Muscle of arm (tissue), 1 donor: ENCODE measurements at regions not wholly inside any gene's neighbourhood (a gene's known extent, or its start where the extent isn't known, plus 50 kb on each side); places are given as distances from the start of the nearest gene placed in this dataset.
A peak's percentile ranks its signal among the peaks of the same experiment; 100 is the strongest.

Experiments
- DNase-seq: peaks from one replicate; pipeline ENCODE4 v3.0.0-alpha.2; 2013

DNA sequence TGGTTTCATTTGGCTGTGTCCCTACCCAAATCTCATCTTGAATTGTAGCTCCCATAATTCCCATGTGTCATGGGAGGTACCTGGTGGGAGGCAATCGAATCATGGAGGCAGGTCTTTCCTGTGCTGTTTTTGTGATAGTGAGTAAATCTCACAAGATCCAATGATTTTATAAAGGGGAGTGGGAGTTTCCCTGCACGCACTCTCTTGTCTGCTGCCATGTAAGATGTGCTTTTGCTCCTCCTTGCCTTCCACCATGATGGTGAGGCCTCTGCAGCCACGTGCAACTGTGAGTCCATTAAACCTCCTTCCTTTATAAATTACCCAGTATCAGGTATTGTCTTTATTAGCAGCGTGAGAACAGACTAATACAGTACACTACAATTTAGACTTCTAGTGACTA is 67.5 kb upstream of the LINC01488 start:
- DNase-seq = no peak

DNA sequence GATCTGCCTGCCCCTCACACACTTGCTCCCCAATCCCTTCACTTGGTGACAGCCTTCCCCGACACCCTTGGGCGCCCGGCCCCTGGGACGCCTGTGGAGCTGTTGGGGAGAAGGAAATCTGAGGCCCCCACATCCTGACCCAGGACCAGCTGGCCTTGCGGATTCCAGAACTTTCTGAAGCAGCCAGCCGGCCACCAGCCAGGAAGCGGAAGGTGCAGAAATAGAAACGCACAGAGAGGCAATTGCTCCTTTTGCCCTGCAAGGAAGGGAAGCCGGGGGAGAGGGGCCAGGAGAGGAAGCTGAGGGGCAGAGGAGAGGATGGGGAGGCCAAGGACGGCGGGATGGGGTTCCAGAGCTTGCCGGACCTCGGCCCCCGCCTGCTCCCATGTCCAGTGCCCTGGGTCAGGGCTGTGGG is 66.7 kb upstream of the LINC01488 start:
- no peak for DNase-seq

DNA sequence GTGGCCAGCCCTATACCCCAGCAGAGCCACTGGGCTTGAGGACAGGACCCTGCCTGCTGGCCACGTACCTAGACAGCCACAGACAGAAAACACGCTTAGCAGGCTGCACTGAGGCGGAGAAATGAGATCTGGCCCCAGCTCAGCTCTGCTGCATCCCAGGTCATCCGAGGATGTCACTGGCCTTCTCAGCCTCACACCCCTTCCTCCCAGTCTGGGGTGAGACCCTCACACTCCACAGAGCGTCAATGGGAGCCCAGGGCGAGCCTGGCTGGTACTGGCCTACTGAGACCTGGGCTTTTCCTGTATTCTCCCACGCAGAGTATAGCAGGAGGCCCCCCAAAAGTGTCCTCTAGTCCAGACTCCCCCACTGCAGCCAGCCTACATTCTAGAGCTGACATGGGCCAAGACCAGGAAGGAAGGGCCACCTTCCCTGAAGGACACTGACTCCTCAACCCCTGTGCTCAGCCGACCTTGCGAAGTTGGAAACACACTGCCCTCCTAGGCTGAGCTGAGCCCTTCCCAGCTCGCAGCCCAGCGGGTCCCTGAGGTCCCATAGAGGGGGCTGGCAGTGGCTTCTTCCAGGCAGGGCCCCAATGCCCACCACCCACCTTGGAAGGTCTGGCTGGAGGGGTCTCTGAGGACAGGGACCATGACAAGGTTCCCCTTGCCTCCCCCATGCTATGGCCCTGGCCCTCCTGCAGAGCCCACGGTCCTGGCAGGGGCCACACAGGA is 65.9 kb upstream of the LINC01488 start:
- DNase-seq = no peak

DNA sequence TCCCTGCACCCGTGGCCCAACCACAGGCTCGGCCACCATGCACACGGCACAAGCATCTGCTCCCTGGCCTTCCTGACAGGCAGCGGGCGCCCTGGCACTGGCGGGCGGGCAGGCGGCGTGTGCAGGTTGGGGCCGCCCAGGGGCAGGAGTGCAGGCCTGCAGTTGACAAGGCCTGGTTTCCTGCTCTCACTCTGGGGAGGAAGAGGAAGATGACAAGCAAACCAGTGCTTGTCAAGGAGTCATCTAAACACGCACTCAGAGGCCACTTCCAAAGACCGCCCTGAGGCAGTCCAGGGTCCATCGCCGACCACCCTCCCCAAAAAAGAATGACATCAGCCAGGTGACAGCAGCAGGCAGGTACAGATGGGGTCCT is 65.3 kb upstream of the LINC01488 start:
- DNase-seq = no peak

DNA sequence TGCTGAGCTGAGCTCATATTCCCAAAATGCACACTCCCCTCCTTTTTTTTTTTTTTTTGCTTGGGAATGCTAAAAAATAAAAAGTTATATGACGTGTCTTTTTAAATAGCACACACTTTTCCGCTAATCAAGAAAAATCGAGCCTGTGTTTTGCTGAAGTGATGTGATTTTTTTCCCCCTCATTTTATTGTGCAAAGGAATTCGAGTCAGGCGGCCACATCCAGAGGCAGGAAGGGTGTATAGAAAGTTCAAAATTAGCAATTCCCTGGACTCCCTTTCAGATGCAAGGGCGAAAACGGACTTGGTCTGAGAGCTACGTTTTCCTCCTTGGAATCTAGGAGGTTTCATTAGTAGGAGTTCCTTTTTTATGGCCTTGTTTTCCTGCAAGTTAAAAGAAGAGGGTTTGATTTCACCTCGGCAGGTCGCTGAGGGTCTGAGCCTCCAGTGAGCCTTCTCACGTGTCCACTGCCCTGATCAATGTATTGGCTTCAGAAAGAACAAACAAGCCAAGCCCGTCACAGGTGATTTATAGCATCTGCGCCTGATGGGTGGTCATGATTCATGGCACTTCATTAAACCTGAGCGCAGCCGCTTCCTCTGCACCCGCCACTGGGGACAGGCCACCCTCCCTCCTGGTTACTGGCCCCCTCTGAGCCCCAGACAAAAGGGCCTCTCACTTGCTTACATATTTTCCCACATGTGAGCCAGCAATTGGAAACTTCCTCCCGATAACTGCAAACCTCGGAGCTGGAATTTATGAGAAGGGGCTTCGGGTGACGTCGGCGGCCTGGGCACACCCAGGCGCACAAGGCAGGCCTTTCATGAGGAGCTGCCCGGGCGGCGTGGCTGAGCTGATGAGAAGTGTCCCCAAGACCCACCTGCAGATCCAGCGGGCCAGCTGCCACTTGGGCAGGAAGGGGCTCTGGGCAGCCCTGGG is 64.4 kb upstream of the LINC01488 start:
- DNase-seq = peak; percentile 33

DNA sequence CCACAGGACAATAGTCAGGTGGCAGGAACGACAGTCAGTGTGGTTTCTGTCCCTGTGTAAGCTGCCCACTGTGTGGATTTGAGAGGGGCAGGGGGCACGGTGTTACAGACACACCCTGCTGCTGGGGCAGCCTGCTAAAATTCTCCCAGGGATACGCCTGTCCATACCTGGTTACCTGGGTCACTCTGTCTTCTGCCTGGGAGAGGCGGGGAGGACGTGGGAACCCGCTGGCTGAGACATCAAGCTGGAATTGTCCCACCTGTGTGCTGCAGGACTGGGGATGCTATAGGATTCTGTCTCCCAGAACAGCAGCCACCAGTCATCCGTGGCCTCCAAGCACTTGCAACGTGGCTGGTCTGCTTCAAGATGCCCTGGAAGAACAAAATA is 63.8 kb upstream of the LINC01488 start:
- no peak for DNase-seq

DNA sequence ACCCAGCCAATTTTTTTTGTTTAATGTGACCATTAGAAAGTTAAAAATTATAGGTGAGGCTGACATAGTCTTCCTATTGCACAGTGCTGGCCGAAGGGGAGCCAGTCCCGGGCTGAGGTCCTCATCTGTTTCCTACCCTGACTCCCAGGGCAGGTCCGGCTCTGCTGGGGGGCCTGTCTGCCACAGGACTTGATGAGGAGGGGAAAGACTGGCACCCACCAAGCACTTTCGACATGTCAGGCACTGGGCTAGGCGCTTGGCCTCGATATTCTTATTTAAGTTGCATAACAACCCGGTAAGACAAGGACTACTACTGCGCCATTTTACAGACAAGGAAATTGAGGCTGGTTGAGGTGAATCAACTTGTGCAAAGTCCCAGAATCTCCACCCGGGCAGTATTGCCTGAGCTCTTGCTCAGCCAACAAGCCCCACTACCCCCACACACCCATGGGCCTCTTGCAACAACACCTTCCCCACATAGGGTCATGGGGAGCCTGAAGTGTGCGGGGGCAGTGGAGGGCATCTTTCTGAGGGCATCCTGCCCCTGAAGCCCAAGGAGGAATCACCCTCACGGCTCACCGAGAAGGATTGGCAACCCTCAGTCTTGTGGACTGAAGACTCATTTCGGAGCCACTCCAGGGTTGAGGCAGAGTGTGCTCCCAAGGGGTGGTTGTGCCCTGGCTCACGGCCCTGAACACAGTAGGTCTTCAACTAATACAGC is 62.7 kb upstream of the LINC01488 start:
- no peak for DNase-seq

DNA sequence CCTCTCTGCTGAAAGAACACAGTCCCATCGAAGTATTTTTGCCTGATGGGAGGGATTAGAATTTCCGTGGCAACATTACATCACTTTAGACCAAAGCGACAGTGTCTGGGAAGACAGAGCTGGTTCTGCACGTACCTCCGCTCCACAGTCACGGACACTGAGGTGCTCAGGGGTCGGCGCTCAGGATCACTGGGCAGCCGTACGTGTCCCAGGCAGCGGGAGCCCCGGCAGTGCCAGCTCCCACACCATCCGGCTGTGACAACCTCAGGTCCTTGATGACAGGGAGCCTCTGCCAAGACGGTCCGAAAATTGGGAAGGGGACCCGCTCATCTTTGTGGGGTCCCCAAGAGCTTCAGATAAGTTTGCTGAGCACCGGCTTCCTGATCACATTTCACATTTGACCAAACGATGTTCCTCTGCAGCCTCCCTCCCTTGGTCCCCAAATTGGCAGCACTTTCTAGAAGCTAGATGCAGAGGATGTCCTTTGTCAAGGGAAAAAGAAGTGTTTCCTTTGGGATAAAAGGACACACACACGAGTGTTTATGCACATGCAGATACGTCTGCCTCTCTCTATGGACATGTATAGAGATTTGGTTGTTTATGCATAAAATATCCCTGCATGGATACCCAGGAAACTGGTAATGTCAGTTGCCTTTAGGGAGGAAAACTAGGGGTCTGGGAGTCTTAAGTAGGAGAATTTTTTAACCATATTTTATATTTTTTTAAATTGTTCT is 61.6 kb upstream of the LINC01488 start:
- no peak for DNase-seq

DNA sequence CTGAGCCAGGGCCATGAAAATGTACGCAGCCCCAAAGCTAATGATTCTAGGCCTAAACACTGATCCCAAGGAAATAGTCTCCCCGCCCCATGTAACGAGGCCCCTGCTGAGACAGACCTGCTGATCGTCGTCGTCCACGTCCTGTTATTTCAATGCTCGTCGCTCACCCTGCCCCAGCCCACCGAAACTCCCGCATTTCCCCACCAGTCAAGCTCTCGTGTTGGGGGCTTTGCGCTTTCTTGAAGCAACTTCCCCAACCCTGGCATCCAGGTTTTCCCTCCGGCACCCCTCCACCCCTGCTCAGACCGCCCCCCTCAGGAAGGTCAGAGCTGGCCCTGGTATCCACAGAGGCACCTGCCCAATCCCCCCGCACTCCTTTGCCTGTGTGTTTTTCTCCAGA is 58.8 kb upstream of the LINC01488 start:
- DNase-seq = no peak

DNA sequence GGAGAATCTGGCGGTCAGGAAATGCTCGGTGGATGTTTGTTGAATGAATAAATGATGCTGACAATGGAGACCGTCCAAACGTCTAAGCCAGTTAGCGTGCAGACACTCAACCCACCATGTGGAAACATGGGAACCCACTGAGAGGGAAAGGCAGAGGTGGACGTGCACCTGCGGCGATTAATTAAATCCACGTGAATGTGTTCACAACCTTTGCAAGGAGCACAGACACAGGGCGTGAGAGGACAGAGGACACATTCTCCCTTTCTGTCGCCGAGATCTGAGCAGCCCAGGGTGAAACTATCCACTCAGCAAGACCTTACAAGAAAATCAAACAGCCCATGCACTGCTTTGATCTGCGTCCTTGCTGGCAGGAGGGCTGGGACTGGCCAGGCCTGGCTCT is 58.3 kb upstream of the LINC01488 start:
- DNase-seq = no peak

DNA sequence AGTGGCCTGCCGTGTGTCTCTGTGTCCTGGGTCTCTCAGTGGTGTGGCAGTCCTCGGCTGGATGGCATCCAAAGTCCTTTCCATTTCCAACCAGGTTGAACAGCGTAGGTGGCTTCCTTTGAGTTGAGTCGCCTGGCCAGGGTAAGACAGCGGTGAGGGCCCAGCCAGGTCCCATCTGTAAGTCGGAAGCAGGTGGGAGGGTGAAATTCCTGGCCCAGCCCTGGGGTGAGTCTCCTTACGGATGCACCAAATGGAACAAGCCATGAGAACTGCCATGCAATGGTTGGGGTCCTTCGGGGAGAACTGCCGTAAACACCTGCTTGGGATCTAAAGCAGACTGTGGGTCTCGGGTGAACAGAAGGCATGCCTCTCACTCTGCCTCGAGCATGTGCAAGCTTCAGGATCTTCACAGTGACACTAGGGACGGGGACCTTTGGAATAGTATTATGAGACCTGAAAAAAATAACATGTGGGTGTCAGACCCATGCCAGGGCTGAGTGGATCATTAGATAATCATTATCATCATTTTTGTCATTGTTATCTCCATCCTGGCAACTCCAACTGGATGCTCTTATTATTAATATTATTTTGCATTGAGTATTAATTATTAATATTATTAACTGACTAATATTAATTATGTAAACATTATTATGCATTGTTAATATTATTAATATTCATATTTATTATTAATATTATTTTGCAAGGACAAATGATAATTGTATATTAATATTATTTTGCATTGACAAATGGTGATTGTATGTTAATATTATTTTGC is 57.7 kb upstream of the LINC01488 start:
- no peak for DNase-seq

DNA sequence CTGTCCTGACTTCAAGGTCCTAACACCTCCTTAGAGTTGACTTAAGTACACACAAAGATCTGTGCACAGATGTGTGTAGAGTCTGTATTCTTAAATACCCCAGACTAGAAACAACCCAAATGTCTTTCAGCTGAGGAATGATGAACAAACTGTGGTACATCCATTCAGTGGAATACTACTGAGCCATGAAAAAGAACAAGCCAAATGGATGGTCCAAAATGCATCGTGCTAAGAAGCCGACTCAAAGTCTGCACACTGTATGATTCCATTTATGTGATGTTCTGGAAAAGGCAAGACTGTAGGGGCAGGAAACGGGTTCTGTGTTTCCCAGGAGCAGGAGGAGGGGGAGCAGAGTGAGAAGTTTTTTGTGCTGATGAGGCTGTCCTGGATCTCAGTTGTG is 56.7 kb upstream of the LINC01488 start:
- DNase-seq = no peak

DNA sequence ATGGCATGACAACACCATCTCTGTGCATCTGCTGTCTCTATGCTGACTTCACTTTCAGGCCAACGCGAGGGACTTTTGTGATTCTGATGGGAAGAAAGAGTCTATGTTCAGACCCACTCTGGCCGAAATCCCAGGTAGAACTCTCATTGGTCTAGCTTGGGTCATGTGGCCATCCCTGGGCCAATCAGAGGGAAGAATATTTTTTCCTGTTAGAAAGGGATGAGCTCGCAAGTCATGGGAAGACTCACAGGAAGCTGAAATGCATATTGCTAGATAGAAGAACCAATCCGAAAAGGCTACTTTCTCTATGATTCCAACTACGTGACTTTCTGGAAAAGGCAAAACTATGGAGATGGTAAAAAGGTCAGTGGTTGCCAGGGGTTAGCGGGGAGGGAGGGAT is 56.0 kb upstream of the LINC01488 start:
- DNase-seq = no peak

DNA sequence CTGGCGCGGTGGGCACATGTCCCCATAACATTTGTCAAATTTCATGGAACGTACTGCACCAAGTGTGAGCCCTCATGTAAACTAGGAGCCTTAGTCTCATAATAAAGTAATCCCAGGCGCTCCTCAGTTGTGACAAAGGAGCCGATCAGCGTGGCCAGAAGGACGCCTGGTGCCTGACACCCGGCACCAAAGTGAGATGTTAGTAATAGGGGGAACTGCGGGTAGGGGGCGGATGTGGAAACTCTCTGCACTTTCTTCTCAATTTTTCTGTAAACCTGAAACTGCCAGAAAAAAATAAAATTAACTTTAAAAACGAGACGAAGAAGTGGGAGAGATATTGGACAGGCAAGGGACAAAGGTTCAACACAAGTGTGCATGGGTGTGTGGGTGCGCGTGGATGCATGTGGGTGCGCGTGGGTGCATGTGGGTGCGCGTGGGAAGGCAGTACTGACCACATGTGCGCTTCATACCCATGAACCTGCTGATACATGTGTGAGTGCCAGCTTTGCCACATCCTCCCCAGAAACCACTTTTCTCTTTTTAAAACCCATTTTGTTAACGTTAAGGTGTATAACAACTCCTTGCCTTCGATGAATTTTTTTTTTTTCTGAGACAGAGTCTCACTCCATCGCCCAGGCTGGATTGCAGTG is 55.4 kb upstream of the LINC01488 start:
- DNase-seq = no peak

DNA sequence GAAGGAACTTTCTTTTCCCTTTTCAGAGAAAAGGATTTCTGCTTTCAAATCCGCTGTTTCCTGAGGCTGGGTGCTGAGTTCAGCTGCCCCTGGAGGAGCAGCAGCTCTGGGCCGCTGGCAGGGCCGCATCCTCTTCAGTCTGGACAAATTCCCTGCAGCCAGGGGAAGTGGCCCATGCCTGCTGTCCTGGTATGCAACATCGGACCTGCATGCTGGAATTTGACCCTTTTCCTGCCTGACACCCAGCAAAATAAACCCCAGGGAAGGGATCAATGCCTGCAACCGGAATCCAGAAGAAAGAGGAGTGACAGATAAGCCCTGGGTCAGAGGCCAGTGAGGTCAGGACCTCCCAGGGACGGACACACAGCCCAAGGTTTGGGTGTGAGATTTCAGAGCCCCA is 54.1 kb upstream of the LINC01488 start:
- no peak for DNase-seq

DNA sequence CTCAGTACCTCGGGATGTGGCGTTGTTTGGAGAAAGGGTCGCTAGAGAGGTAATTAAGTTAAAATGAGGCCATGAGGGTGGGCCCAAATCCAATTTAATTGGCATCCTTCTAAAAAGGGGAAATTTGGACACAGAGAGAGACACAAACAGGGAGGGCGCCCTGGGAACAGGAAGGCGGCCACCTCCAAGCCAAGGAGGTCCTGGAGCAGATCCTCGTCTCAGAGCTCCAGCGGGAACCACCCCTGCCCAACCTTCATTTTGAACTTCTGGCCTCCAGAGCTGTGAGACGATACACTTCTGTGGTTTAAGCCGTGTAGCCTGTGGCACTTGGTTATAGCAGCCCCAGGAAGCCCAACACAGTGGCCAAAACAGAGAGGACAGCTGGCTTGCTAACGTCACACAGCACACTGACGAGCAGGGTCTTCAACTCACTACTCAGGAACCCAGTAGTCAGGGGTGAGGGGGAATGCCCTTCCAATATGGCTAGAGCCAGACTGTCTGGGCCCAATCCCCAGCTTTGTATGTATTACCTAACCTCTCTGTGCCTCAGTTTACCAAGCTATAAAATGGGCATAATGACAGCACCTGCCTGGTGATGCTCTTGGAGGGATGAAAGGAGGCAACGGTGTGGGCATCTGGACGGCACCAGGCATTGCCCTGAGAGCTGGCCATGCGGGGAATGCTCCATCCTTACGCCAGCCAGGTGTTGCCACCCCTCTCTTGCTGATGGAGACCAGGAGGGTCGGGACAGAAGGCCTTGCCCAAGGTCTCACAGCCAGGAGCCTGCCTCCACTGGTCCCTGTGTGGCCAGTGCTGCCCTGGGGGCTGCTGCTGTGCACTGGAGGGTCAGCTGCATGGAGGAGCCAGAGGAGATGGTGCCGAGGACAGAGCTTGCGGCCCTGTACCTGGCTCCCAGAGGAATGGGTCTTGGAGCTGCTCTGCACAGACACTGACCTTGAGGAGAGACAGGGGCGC is 53.3 kb upstream of the LINC01488 start:
- DNase-seq = no peak

DNA sequence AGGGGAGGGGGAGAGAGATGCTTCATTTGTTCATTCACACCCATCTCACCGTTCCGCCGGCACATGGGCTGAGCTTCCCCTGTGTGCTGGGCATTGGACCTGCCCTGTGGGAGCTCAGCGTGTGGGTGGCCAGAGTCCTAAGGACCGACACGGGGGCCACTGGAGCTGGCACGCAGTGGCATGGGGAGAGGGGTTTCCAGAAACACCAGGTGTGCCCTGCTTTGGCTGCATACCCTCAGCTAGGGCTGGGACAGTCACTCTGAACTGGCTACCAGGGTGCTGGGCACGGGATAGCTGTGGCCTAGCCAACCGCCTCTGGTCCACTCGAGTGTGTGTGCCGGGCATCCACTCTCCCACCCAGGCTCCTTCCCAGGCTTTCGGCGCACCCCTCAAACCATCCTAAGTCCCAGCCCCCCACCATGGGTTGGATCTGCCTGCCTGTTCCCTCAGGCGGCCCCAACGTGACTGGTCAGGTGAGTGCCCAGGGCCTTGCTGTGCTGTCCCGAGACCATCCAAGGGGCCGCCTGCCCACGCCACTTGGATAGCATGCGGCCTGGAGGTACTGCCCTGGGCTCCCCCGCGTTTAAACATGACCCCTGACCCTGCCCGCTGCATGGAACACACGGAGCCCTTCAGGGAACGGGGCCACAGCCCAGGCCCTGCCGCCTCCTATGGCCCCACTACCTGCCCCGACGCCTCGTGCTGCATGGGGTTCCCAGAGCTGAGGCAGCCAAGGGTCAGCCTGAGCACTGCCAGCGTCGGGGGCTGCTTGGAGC is 51.6 kb upstream of the LINC01488 start:
- no peak for DNase-seq

DNA sequence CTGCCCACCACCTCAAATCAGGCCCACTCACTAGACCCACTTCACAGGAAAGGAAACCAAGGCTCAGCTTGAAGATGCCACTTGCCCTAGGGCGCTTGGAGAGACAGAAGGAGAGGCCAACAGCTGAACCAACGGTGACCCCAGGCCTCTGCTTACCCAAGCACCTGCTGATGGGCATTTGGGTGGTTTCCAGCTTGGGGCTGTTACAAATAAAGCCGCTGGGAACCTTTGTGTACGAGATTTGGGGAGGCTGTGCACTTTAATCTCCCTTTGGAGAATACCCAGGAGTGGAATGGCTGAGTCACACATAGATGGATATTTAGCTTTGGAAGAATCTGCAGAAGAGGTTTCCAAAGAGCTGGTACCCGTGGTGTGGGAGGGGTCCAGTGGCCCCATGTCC is 50.9 kb upstream of the LINC01488 start:
- no peak for DNase-seq

DNA sequence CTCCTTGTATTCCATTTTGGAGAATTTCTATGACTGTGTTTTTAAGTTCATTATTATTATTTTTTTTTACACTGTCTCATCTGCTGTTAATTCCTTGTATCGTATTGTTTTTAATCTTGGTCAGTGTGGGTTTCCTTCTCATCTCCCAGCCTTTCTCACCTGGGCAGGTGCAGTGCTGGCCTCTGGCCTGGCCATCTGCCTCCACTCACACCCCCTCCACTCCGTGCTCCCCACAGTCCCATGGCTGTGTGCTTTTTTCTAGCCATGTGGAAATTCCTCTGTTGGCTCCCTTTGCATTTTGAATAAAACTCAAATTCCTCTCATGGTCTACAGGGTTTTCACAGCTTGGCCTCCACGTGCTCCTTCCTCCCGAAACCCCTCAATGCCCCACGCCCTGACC is 50.3 kb upstream of the LINC01488 start:
- DNase-seq = no peak
